Heart right ventricle (tissue), 16 donors: ENCODE measurements at regions not wholly inside any gene's neighbourhood (a gene's known extent, or its start where the extent isn't known, plus 50 kb on each side); places are given as distances from the start of the nearest gene placed in this dataset.

Experiments used
- ATAC-seq, 8 donors: fragments of 200-7000 bp; cut with Tn5 transposase; one replicate each; pipeline ENCODE4 v1.9.1; 2020; ENCODE audit warnings: mild to moderate bottlenecking in 8 of 8, moderate library complexity in 8 of 8, moderate number of reproducible peaks in 1 of 8
- DNase-seq, 2 donors: peaks; one replicate each; pipeline ENCODE4 v3.0.0-alpha.2; 2020
- H3K27ac ChIP-seq, 10 donors: fragments of 200-600 bp; sonication (generic) in 2 of 10; one replicate each; pipeline versions ENCODE4 v1.5.0 to v1.8.0; 2020 to 2022; ENCODE audit warnings: mild to moderate bottlenecking in 3 of 10
- H3K27me3 ChIP-seq, 7 donors: fragments of 200-600 bp; one replicate each; pipeline ENCODE4 v1.8.0; 2021 to 2022; ENCODE audit warnings: mild to moderate bottlenecking in 2 of 7
- H3K36me3 ChIP-seq, 9 donors: fragments of 200-600 bp; sonication (generic) in 1 of 9; one replicate each; pipeline versions ENCODE4 v1.5.0 to v1.8.0; 2020 to 2022; ENCODE audit warnings: mild to moderate bottlenecking in 2 of 9
- H3K4me1 ChIP-seq, 9 donors: fragments of 200-600 bp; sonication (generic) in 1 of 9; one replicate each; pipeline versions ENCODE4 v1.5.0 to v1.8.0; 2020 to 2022; ENCODE audit warnings: mild to moderate bottlenecking in 4 of 9
- H3K4me3 ChIP-seq, 10 donors: fragments of 200-600 bp; sonication (generic) in 2 of 10; one replicate each; pipeline versions ENCODE4 v1.5.0 to v1.8.0; 2020 to 2022; ENCODE audit warnings: mild to moderate bottlenecking in 7 of 10, moderate library complexity in 2 of 10
- H3K9me3 ChIP-seq, 11 donors: fragments of 200-600 bp in 10 of 11; sonication (generic) in 2 of 11; one replicate each; pipeline versions ENCODE4 v1.5.0 to v1.8.0; 2013 to 2022; ENCODE audit warnings: mild to moderate bottlenecking in 2 of 11, control low read depth in 1 of 11, moderate library complexity in 1 of 11
- WGBS, 2 donors: extraction: QIAGEN DNeasy Blood & Tissue Kit; methylation state at CpG; one replicate each; pipeline ENCODE4 v1.1.7; 2013; ENCODE audit warnings: inconsistent platforms in 1 of 2; 5-methylcytosine and 5-hydroxymethylcytosine counted together
- intact Hi-C, 10 donors: fragments of 100-400 bp; cut with DNase I; formaldehyde crosslinking; loops; one replicate each; pipeline versions ENCODE4 v1.11.1 to v1.14.2; 2022
- TF ChIP-seq, protein P1 (sequence below), 9 donors: fragments of 200-600 bp; sonication (generic) in 2 of 9; IDR thresholded peaks; one replicate each; pipeline versions ENCODE4 v1.5.0 to v1.8.0; 2021 to 2022; ENCODE audit warnings: antibody characterized with exemption in 9 of 9, mild to moderate bottlenecking in 5 of 9, moderate library complexity in 1 of 9
- donor health status: Arrhythmogenic right ventricular cardiomyopathy.
- donor health status: ischemic (EF 13 %, LVEDD 7.1; RV severe dilation, severe dysfunction).
- donor health status: healthy with polysubstance abuse.
- donor health status: DM: no; HTN: yes; CAD: no.
- donor health status: DM: no; HTN: no; CAD: no.
- donor health status: ischemic (EF 25% LVEDD 6.9; RV normal size, moderate dysfunction).
- donor health status: ischemic (EF 25% LVEDD 5.7; RV mildly dilated, moderate dysfunction).
- donor health status: healthy.
- donor health status: DM: yes; HTN: yes; CAD: no.
- donor health status: Ischemic cardiomyopathy.
- donor health status: ischemic (EF 35%, LVEDD 5.7; RV mildly dilated, moderate dysfunction).
- donor health status: nonischemic (EF 11% LVEDD 7.7; RV severe dilation, severe dysfunction).
- donor health status: DM: yes; HTN: yes; CAD: no.
- donor health status: PGD.
- donor health status: ischemic (EF 29% LVEDD 5.4; RV normal size, mild dysfunction).
- donor health status: nonischemic (EF 23%, LVEDD 6.1; RV moderate dilation, normal function).

DNA sequence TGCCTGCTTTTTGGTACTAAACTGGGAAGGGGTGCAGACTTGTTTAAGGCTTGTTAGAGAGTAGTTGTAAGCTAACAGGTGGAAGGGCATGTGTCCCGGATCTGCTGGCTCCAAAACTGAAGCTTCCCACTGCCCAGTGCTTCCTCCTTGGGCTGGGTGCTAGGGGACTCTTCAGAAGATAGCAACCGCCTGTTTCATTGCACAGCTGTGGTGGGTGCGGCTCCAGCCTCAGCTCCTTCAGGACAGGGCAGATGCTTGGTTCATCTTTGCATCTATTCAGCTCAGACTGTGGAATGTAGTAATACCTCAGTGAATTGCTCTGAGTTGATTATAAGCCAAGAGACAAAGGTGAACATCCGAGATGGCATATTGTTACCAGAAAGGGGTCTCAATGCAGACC is 527.1 kb downstream of the TYW1 start:
- 84 to 85% methylated on average over 4 of the region's 4 CpGs for WGBS, 2 donors
- DNase-seq (no peak), ATAC-seq (no peak)
- no peak overlapping the region for H3K27ac ChIP-seq
- H3K9me3 ChIP-seq: peaks cover 0 to 1% (median 0%) of the 10 kb centered on the region in 11 donors
- TF ChIP-seq, protein P1, sequence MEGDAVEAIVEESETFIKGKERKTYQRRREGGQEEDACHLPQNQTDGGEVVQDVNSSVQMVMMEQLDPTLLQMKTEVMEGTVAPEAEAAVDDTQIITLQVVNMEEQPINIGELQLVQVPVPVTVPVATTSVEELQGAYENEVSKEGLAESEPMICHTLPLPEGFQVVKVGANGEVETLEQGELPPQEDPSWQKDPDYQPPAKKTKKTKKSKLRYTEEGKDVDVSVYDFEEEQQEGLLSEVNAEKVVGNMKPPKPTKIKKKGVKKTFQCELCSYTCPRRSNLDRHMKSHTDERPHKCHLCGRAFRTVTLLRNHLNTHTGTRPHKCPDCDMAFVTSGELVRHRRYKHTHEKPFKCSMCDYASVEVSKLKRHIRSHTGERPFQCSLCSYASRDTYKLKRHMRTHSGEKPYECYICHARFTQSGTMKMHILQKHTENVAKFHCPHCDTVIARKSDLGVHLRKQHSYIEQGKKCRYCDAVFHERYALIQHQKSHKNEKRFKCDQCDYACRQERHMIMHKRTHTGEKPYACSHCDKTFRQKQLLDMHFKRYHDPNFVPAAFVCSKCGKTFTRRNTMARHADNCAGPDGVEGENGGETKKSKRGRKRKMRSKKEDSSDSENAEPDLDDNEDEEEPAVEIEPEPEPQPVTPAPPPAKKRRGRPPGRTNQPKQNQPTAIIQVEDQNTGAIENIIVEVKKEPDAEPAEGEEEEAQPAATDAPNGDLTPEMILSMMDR (IDR thresholded peaks at IDR 0.05): no peak
- intact Hi-C loops: no loop called here
- H3K4me3 ChIP-seq: no peak overlapping the region
- H3K36me3 ChIP-seq: no peaks in the 10 kb centered on the region
- peaks cover 0 to 12% (median 8%) of the 10 kb centered on the region in 9 donors for H3K4me1 ChIP-seq
- no peaks in the 10 kb centered on the region for H3K27me3 ChIP-seq

- no peaks in the 10 kb centered on the region for H3K36me3 ChIP-seq
- TF ChIP-seq, protein P1 (IDR thresholded peaks at IDR 0.05): no peak
- no peaks in the 10 kb centered on the region for H3K4me1 ChIP-seq
- H3K9me3 ChIP-seq: no peaks in the 10 kb centered on the region
- ATAC-seq (no peak), DNase-seq (no peak)
- no peaks in the 10 kb centered on the region for H3K27me3 ChIP-seq
- 60 to 61% methylated on average over 4 of the region's 4 CpGs for WGBS, 2 donors
- intact Hi-C loops: no loop called here
- H3K4me3 ChIP-seq: no peak overlapping the region
- H3K27ac ChIP-seq: no peak overlapping the region
Measured at GRCh38 chr7:67525588-67525987, 529.0 kb downstream of the TYW1 start.

DNA sequence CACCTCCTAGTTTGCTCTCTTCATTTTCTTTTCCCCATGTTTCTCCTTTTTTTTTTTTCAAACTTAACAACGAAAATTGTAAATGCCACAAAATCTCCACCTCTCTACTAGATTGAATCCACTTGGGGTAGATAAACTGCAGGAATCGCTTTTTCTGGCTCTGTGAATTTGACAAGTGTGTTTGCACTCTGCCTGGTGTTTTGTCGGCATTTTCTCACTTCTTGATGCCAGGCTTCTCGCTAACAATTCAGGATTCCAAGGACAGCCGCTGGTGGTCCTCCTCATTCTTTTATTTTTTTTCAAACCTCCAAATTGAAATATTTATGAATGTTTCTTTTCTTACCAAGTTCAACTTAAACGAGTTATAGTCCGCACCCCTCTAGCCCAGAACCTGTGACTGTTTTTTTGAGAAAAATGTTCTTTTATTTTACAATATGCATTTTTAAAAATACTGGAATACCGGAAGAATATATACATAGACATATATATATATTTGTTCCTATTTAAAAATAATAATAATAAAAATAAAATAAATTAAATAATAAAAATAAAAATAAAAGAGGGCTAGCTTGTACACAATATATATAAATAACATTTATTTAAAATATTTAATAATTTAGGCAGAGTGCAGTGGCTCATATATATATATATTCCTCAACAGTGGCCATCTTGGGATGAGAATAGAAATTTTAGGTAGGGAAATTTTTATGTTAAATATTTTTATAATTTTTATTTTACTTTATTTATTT is 538.8 kb downstream of the TYW1 start:
- Histone ChIP-seq H3K9me3 (peaks cover 0 to 34% (median 0%) of the 10 kb centered on the region in 11 donors), H3K27me3 (no peaks in the 10 kb centered on the region), H3K27ac (no peak overlapping the region), H3K4me3 (no peak overlapping the region), H3K36me3 (no peaks in the 10 kb centered on the region), H3K4me1 (no peaks in the 10 kb centered on the region)
- ATAC-seq (no peak), DNase-seq (no peak)
- intact Hi-C loops: no loop called here
- TF ChIP-seq, protein P1 (IDR thresholded peaks at IDR 0.05): no peak
- WGBS, 2 donors: 88 to 91% methylated on average over 8 of the region's 8 CpGs

- DNase-seq: no peak
- H3K27me3 ChIP-seq: no peaks in the 10 kb centered on the region
- no peaks in the 10 kb centered on the region for H3K9me3 ChIP-seq
- intact Hi-C loops: no loop called here
- H3K27ac ChIP-seq: no peak overlapping the region
- TF ChIP-seq, protein P1 (IDR thresholded peaks at IDR 0.05): no peak
- 83 to 87% methylated on average over 8 of the region's 8 CpGs for WGBS, 2 donors
- H3K4me1 ChIP-seq: no peaks in the 10 kb centered on the region
- H3K36me3 ChIP-seq: no peaks in the 10 kb centered on the region
- ATAC-seq: no peak
- H3K4me3 ChIP-seq: no peak overlapping the region
Measured at GRCh38 chr7:67542916-67543315, 546.3 kb downstream of the TYW1 start.
